ENCODE measurements at regions not wholly inside any gene's neighbourhood (a gene's known extent, or its start where the extent isn't known, plus 50 kb on each side); places are given as distances from the start of the nearest gene placed in this dataset.

GRCh38 chr2:239729151-239729550, 296.0 kb downstream of the NDUFA10 start:
- TF ChIP-seq CTCF (IDR thresholded peaks at IDR 0.05) (no peak), POLR2A (IDR thresholded peaks at IDR 0.05) (no peak)
- Histone ChIP-seq H3K4me1 (no peaks in the 10 kb centered on the region), H3K27ac (no peak overlapping the region), H3K36me3 (no peaks in the 10 kb centered on the region), H3K9me3 (peaks cover 0 to 4% (median 0%) of the 10 kb centered on the region in 12 donors), H3K4me3 (no peak overlapping the region), H3K27me3 (peaks cover 0 to 12% (median 0%) of the 10 kb centered on the region in 9 donors)
- ATAC-seq: no peak
- 88 to 97% (median 90%) methylated on average over 10 to 17 of the region's 17 CpGs for WGBS, 4 donors
- peak in 2 of 5 donors; percentile 13 to 51 for DNase-seq
- intact Hi-C loops (cut with DNase I): no loop called here

DNA sequence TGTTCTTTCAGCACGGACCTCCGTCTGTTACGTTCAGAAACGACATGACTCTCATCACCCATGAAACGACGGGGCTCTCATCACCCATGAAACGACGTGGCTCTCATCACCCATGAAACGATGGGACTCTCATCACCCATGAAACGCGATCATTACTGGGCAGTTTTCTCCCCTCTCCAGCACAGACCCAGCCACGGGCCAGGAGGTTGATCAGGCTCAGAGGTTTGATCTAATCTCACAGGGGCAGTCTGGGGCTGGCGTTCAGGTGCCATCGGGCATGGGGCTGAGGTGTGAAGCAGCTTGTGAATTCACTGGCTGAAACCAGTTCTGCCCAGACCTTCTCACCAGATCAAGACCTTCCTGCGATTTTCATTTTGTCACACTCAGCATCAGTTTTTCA, 296.4 kb downstream of the NDUFA10 start:
- DNase-seq (peak in 3 of 5 donors; percentile 9 to 20 (median 14)), ATAC-seq (no peak)
- intact Hi-C loops (cut with DNase I): no loop called here

GRCh38 chr2:239727776-239728600, 297.2 kb downstream of the NDUFA10 start:
- ATAC-seq: peak in 2 of 4 donors; percentile 18 to 44

More for the DNA sequence above, 296.4 kb downstream of the NDUFA10 start:
- 66 to 77% (median 71%) methylated on average over 15 of the region's 15 CpGs for WGBS, 4 donors
- Histone ChIP-seq H3K36me3 (no peaks in the 10 kb centered on the region), H3K9me3 (peaks cover 0 to under 1% (median 0%) of the 10 kb centered on the region in 12 donors), H3K27ac (no peak overlapping the region), H3K27me3 (peaks cover 0 to 12% (median 0%) of the 10 kb centered on the region in 9 donors), H3K4me1 (no peaks in the 10 kb centered on the region), H3K4me3 (no peak overlapping the region)
- TF ChIP-seq POLR2A (IDR thresholded peaks at IDR 0.05): no peak
- no peak for TF ChIP-seq CTCF (IDR thresholded peaks at IDR 0.05)

More at GRCh38 chr2:239727776-239728600, 297.2 kb downstream of the NDUFA10 start:
- no peaks in the 10 kb centered on the region for H3K4me1 ChIP-seq
- H3K36me3 ChIP-seq: no peaks in the 10 kb centered on the region
- no peak overlapping the region for H3K27ac ChIP-seq
- H3K27me3 ChIP-seq: peaks cover 0 to 12% (median 0%) of the 10 kb centered on the region in 9 donors
- H3K9me3 ChIP-seq: no peaks in the 10 kb centered on the region
- peak; percentile 24 to 68 (median 47) for DNase-seq
- H3K4me3 ChIP-seq: no peak overlapping the region
- TF ChIP-seq CTCF (IDR thresholded peaks at IDR 0.05) (no peak), POLR2A (IDR thresholded peaks at IDR 0.05) (no peak)
- WGBS, 4 donors: 70 to 79% (median 77%) methylated on average over 25 to 30 of the region's 30 CpGs
- intact Hi-C loops (cut with DNase I): no loop called here
